Ascending aorta (tissue), 2 donors: ENCODE measurements at regions not wholly inside any gene's neighbourhood (a gene's known extent, or its start where the extent isn't known, plus 50 kb on each side); places are given as distances from the start of the nearest gene placed in this dataset.

Experiments used
- DNase-seq, 2 donors: peaks; one replicate each; pipeline ENCODE4 v3.0.0-alpha.2; 2019; ENCODE audit warnings: low spot score in 2 of 2
- H3K27ac ChIP-seq, 2 donors: fragments of 200-600 bp; sonication (generic); one replicate each; pipeline ENCODE4 v1.5.1; 2016 to 2017; ENCODE audit warnings: mild to moderate bottlenecking in 1 of 2
- H3K27me3 ChIP-seq: fragments of 200-600 bp; sonication (generic); one replicate; pipeline ENCODE4 v1.5.1; 2017
- H3K36me3 ChIP-seq, 2 donors: fragments of 200-600 bp; sonication (generic); one replicate each; pipeline ENCODE4 v1.5.1; 2016
- H3K4me1 ChIP-seq, 2 donors: fragments of 200-600 bp; sonication (generic); one replicate each; pipeline ENCODE4 v1.5.1; 2016 to 2017; ENCODE audit warnings: mild to moderate bottlenecking in 1 of 2
- H3K4me3 ChIP-seq, 2 donors: fragments of 200-600 bp; sonication (generic); one replicate each; pipeline ENCODE4 v1.5.1; 2016 to 2017; ENCODE audit warnings: mild to moderate bottlenecking in 1 of 2
- H3K9me3 ChIP-seq, 2 donors: fragments of 200-600 bp; sonication (generic); one replicate each; pipeline ENCODE4 v1.5.1; 2016
- intact Hi-C: fragments of 100-400 bp; cut with DNase I; formaldehyde crosslinking; loops from one replicate; pipeline ENCODE4 v1.15.1; 2023
- TF ChIP-seq, protein P1 (sequence below), 3 experiments: fragments of 200-600 bp in 2 of 3; fragments of 450-650 bp in 1 of 3; sonication (generic) in 2 of 3; IDR thresholded peaks; one replicate each; pipeline ENCODE4 v1.5.1; 2016 to 2019; ENCODE audit warnings: antibody characterized with exemption in 3 of 3, mild to moderate bottlenecking in 1 of 3, moderate library complexity in 1 of 3

DNA sequence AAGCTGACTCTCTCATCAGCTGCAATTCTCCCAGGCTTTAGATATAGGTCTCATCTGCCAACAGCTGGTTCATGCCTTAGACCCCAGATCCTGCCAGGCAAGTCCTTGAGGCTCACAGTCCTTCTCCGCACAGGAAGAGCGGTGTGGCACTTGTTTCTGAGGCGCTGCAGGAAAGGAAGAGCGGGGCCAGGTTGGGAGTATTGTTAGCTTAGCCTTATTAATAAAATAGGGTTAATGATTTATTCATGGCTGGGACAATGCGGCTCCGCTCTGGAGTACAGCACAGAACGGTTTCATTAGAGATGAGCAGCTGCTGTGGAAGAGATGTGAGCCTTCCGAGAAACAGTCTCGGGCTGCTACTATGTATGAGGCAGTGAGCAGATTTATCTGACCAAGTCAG lies 78.1 kb downstream of the FZD1 start:
- Histone ChIP-seq H3K27ac (no peak overlapping the region), H3K27me3 (no peaks in the 10 kb centered on the region), H3K36me3 (no peaks in the 10 kb centered on the region), H3K4me1 (peaks cover 0 to 6% of the 10 kb centered on the region in 2 donors), H3K9me3 (no peaks in the 10 kb centered on the region), H3K4me3 (no peak overlapping the region)
- intact Hi-C loops: no loop called here
- DNase-seq: no peak
- TF ChIP-seq, protein P1, sequence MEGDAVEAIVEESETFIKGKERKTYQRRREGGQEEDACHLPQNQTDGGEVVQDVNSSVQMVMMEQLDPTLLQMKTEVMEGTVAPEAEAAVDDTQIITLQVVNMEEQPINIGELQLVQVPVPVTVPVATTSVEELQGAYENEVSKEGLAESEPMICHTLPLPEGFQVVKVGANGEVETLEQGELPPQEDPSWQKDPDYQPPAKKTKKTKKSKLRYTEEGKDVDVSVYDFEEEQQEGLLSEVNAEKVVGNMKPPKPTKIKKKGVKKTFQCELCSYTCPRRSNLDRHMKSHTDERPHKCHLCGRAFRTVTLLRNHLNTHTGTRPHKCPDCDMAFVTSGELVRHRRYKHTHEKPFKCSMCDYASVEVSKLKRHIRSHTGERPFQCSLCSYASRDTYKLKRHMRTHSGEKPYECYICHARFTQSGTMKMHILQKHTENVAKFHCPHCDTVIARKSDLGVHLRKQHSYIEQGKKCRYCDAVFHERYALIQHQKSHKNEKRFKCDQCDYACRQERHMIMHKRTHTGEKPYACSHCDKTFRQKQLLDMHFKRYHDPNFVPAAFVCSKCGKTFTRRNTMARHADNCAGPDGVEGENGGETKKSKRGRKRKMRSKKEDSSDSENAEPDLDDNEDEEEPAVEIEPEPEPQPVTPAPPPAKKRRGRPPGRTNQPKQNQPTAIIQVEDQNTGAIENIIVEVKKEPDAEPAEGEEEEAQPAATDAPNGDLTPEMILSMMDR (IDR thresholded peaks at IDR 0.05): no peak

DNA sequence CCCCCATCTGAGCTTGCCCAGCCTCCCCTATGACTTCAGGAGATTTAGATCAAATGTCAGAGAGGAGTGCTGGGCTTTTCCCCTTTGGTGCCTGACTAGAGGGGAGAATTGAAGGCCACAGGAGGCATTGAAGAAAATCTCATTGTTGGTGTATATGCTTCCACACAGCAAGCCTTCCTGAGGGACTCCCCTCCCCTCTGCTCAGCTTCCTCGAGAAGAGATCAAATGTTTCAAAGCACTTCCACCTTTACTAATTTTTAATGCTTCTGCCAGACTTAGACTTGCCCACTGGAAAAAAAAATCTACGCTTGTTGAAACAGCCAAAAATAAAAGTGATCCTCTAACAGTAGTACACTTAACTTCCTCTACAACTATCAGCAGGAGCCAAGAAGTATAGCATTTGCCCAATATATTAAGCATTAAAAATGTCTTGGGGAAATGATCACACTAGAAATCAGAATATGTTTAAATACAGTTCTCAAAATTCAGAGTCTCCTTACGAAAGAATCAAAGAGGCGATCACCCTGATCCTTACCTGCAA lies 79.3 kb downstream of the FZD1 start:
- Histone ChIP-seq H3K4me1 (peaks cover 0 to 10% of the 10 kb centered on the region in 2 donors), H3K4me3 (no peak overlapping the region), H3K27me3 (no peaks in the 10 kb centered on the region), H3K9me3 (no peaks in the 10 kb centered on the region), H3K36me3 (no peaks in the 10 kb centered on the region), H3K27ac (no peak overlapping the region)
- no peak for DNase-seq
- TF ChIP-seq, protein P1 (IDR thresholded peaks at IDR 0.05): no peak
- intact Hi-C loops: no loop called here

DNA sequence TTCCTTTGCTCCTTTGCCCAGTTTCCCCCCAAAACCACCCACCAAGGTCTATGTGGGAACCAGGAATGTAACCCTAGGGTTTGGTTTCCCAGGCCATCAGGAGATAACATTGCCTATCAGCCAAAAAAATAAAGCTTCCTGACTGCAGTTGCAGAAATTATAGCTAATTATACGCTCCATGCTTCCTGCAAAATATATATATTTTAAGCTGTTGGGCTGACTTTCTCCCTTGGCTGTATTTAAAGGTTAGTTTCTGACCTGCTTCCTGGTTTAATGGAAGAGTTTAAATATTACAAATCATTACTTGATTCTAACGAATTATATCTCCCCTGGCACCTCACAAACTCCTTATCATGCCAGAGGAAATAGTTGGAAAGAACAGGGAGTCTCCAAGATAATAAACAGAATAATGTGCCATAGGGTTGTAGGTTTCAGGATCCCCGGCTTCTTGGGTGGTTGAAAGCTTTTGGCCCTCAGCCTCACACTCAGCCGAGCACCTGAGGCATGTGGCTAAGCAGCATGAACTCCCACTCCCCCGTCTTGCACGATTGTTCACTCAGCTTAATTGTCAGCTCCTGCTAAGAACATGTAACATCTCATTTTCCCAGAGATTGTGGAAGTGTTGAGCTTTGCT lies 79.9 kb downstream of the FZD1 start:
- Histone ChIP-seq H3K4me3 (no peak overlapping the region), H3K4me1 (peaks cover 0 to 10% of the 10 kb centered on the region in 2 donors), H3K27me3 (no peaks in the 10 kb centered on the region), H3K27ac (no peak overlapping the region), H3K9me3 (no peaks in the 10 kb centered on the region), H3K36me3 (no peaks in the 10 kb centered on the region)
- TF ChIP-seq, protein P1 (IDR thresholded peaks at IDR 0.05): no peak
- intact Hi-C loops: no loop called here
- no peak for DNase-seq

DNA sequence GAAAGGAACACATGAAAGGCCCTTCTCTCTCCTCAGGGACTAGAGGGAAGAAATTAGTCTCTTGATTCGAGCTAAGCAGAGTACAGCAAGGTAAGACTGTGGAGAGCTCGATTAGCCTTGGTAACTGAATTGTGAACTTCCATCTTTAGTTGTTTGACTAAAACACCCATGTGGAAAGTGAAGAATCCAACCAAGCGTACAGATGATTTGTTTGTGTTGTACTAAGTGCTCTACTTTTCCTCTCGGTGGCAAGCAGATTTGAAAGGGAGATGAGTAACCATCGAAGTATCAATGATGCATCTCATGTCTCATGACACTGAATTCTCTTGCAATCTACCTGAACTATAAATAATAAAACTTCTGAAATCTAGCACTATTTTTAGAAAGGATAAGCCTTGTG lies 80.7 kb downstream of the FZD1 start:
- H3K4me1 ChIP-seq: peaks cover 0 to 10% of the 10 kb centered on the region in 2 donors

DNA sequence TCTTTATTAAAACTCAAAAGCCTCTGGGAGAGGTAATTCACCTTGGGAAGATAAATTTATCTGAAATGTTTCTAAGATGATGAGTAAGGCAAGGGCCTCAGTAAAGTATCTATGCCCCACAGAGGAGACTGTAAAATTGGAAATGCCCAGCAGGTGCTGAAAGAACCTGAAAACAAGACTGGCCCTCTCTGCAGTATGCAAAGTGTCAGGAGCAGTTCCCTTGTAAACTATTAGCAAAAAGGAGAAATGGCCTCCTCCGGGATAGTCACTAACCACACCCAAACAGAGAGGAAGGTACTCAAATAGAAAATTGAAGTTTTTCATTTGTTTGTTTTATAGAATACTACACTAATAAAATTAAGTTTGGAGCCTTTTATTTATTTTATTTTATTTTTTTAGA lies 81.2 kb downstream of the FZD1 start:
- H3K27me3 ChIP-seq: no peaks in the 10 kb centered on the region

More for the DNA sequence above, 80.7 kb downstream of the FZD1 start:
- Histone ChIP-seq H3K9me3 (no peaks in the 10 kb centered on the region), H3K27ac (no peak overlapping the region), H3K27me3 (no peaks in the 10 kb centered on the region), H3K4me3 (no peak overlapping the region), H3K36me3 (no peaks in the 10 kb centered on the region)
- DNase-seq: no peak
- TF ChIP-seq, protein P1 (IDR thresholded peaks at IDR 0.05): no peak
- intact Hi-C loops: no loop called here

More for the DNA sequence above, 81.2 kb downstream of the FZD1 start:
- Histone ChIP-seq H3K9me3 (no peaks in the 10 kb centered on the region), H3K4me3 (no peak overlapping the region), H3K4me1 (peaks cover 0 to 10% of the 10 kb centered on the region in 2 donors), H3K36me3 (no peaks in the 10 kb centered on the region), H3K27ac (no peak overlapping the region)
- TF ChIP-seq, protein P1 (IDR thresholded peaks at IDR 0.05): no peak
- intact Hi-C loops: no loop called here
- no peak for DNase-seq
